ENCODE measurements at regions not wholly inside any gene's neighbourhood (a gene's known extent, or its start where the extent isn't known, plus 50 kb on each side); places are given as distances from the start of the nearest gene placed in this dataset.

DNA sequence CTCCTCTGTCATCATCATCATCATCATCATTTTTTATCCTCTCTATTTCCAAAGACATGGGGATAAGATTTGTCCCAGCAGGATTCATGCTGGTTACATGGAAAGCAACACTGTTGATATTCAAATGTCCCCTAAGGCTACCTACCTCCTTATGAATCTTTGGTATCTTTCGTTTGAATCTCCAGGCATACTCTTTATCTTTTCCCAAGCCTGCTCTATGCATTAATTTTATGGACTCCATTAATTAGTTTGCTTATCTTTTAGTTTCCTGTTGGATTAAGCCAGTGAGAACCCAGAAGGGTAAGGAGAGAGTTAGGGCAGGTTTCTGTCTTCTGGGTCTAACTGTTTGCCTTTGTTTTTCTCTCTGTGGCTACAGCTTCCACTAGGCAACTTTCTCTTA lies 129.6 kb upstream of the GOT2 start:
- Histone ChIP-seq H3K4me2 (ENCODE audit: low read depth, low read length) (no peak overlapping the region), H3K9me2 (replicated peaks; ENCODE audit: insufficient read depth, low read length) (no peaks in the 10 kb centered on the region), H3K9me3 (replicated peaks; ENCODE audit: insufficient read depth, low read length) (no peaks in the 10 kb centered on the region), H3K27me3 (replicated peaks; ENCODE audit: insufficient read depth, low read length) (no peaks in the 10 kb centered on the region), H3K9ac (ENCODE audit: low read length) (no peak overlapping the region), H3K79me2 (ENCODE audit: low read length) (no peaks in the 10 kb centered on the region), H3K4me3 (ENCODE audit: low read length) (no peak overlapping the region), H3K27ac (ENCODE audit: low read length) (no peak overlapping the region), H3K36me3 (replicated peaks; ENCODE audit: insufficient read depth, low read length) (no peaks in the 10 kb centered on the region), H3F3A (ENCODE audit: insufficient read depth, low read length) (no peaks in the 10 kb centered on the region), H4K20me1 (ENCODE audit: insufficient read depth, low read length) (no peaks in the 10 kb centered on the region), H2AFZ (ENCODE audit: low read length) (no peak overlapping the region), H3K4me1 (ENCODE audit: low read length) (no peaks in the 10 kb centered on the region)
- DNase-seq, result no peak
- no peak for TF ChIP-seq EZH2phosphoT487 (IDR thresholded peaks at IDR 0.05; ENCODE audit: low read length)
- TF ChIP-seq EZH2 (optimal IDR thresholded peaks at IDR 0.05; ENCODE audit: low read depth, low read length), result no peak
- TF ChIP-seq, protein P1, sequence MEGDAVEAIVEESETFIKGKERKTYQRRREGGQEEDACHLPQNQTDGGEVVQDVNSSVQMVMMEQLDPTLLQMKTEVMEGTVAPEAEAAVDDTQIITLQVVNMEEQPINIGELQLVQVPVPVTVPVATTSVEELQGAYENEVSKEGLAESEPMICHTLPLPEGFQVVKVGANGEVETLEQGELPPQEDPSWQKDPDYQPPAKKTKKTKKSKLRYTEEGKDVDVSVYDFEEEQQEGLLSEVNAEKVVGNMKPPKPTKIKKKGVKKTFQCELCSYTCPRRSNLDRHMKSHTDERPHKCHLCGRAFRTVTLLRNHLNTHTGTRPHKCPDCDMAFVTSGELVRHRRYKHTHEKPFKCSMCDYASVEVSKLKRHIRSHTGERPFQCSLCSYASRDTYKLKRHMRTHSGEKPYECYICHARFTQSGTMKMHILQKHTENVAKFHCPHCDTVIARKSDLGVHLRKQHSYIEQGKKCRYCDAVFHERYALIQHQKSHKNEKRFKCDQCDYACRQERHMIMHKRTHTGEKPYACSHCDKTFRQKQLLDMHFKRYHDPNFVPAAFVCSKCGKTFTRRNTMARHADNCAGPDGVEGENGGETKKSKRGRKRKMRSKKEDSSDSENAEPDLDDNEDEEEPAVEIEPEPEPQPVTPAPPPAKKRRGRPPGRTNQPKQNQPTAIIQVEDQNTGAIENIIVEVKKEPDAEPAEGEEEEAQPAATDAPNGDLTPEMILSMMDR (IDR thresholded peaks at IDR 0.05; ENCODE audit: low read length), result no peak

DNA sequence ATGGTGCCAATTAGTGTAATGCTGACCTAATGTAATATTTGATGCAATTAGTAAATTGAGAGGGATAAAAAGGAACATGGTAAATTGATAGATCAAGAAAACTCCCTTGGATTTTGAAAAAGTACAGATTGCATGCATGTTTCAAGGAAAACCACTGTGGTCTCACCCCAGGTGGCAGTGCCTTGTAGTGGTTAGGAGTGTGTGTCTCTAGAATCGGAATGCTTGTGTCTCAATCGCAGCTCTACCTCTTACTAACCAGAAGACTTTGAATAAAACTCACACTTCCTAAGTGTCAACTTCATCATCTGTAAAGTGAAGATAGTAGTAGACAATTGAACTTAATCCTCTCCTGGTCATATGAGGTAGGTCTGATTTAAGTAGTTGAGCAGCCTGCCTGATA lies 128.9 kb upstream of the GOT2 start:
- Histone ChIP-seq H3K27ac (ENCODE audit: low read length) (no peak overlapping the region), H2AFZ (ENCODE audit: low read length) (no peak overlapping the region), H3K4me1 (ENCODE audit: low read length) (no peaks in the 10 kb centered on the region), H3K36me3 (replicated peaks; ENCODE audit: insufficient read depth, low read length) (no peaks in the 10 kb centered on the region), H3K9me2 (replicated peaks; ENCODE audit: insufficient read depth, low read length) (no peaks in the 10 kb centered on the region), H3K4me3 (ENCODE audit: low read length) (no peak overlapping the region), H3K27me3 (replicated peaks; ENCODE audit: insufficient read depth, low read length) (no peaks in the 10 kb centered on the region), H3K9ac (ENCODE audit: low read length) (no peak overlapping the region), H3F3A (ENCODE audit: insufficient read depth, low read length) (no peaks in the 10 kb centered on the region), H4K20me1 (ENCODE audit: insufficient read depth, low read length) (no peaks in the 10 kb centered on the region), H3K4me2 (ENCODE audit: low read depth, low read length) (no peak overlapping the region), H3K9me3 (replicated peaks; ENCODE audit: insufficient read depth, low read length) (no peaks in the 10 kb centered on the region), H3K79me2 (ENCODE audit: low read length) (no peaks in the 10 kb centered on the region)
- no peak for DNase-seq
- TF ChIP-seq EZH2 (optimal IDR thresholded peaks at IDR 0.05; ENCODE audit: low read depth, low read length) (no peak), EZH2phosphoT487 (IDR thresholded peaks at IDR 0.05; ENCODE audit: low read length) (no peak)
- TF ChIP-seq, protein P1 (IDR thresholded peaks at IDR 0.05; ENCODE audit: low read length), result no peak

DNA sequence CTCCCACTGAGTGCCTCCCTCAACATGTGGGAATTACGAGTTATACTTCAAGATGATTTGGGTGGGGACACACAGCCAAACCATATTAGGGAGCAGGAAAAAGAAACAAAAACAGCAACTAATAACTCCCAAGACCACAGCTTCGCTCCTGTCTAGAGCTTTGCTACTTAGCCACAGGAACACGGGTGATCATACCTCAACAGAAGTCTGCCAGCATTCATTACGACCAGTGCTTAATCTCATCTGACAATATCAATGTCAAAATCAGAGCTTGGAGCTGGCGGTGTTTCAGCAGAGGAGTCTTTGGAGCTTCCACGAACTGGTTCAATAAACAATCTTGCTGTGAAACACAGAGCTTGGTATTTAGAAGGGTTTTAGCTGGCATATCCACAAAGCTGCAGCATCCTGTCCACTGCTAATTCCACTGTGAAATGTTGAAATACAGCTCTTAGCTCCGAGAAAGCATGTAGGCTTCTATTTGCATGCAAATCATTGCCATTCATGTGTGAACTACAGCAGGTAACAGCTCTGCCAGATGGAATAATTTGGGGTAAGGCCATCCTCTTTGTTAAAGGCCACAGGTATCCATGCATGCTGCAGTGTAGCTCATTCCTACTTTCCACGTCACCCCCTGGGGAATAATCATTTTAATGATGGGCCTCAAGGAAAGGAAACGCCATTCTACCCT lies 128.4 kb upstream of the GOT2 start:
- H3K4me3 ChIP-seq (ENCODE audit: low read length), result no peak overlapping the region
- H3K36me3 ChIP-seq (replicated peaks; ENCODE audit: insufficient read depth, low read length), result no peaks in the 10 kb centered on the region
- no peaks in the 10 kb centered on the region for H3K79me2 ChIP-seq (ENCODE audit: low read length)
- H3K4me2 ChIP-seq (ENCODE audit: low read depth, low read length), result no peak overlapping the region
- no peak overlapping the region for H3K9ac ChIP-seq (ENCODE audit: low read length)
- H3K9me2 ChIP-seq (replicated peaks; ENCODE audit: insufficient read depth, low read length), result no peaks in the 10 kb centered on the region
- no peak for DNase-seq
- no peaks in the 10 kb centered on the region for H3F3A ChIP-seq (ENCODE audit: insufficient read depth, low read length)
- H3K27me3 ChIP-seq (replicated peaks; ENCODE audit: insufficient read depth, low read length), result no peaks in the 10 kb centered on the region
- H3K4me1 ChIP-seq (ENCODE audit: low read length), result no peaks in the 10 kb centered on the region
- no peaks in the 10 kb centered on the region for H3K9me3 ChIP-seq (replicated peaks; ENCODE audit: insufficient read depth, low read length)
- no peaks in the 10 kb centered on the region for H4K20me1 ChIP-seq (ENCODE audit: insufficient read depth, low read length)
- no peak for TF ChIP-seq EZH2 (optimal IDR thresholded peaks at IDR 0.05; ENCODE audit: low read depth, low read length)
- TF ChIP-seq, protein P1 (IDR thresholded peaks at IDR 0.05; ENCODE audit: low read length), result no peak
- no peak for TF ChIP-seq EZH2phosphoT487 (IDR thresholded peaks at IDR 0.05; ENCODE audit: low read length)
- H2AFZ ChIP-seq (ENCODE audit: low read length), result no peak overlapping the region
- H3K27ac ChIP-seq (ENCODE audit: low read length), result no peak overlapping the region
